GM10248 (cell line): ENCODE measurements at regions not wholly inside any gene's neighbourhood (a gene's known extent, or its start where the extent isn't known, plus 50 kb on each side); places are given as distances from the start of the nearest gene placed in this dataset.

Experiments
- CTCF ChIA-PET: fragments of 300-600 bp; sonication (Branson Sonifier 250); formaldehyde crosslinking; extraction: SDS; loops from one replicate; lab custom pipeline; 2021; ENCODE audit warnings: antibody characterized with exemption; lab: Yijun Ruan, JAX
- POLR2A ChIA-PET: fragments of 350-650 bp; sonication (Branson Sonifier 250); formaldehyde crosslinking; extraction: SDS; loops from one replicate; lab custom pipeline; 2020; ENCODE audit warnings: antibody characterized with exemption; lab: Yijun Ruan, JAX
- DNase-seq: peaks from one replicate; pipeline ENCODE4 v3.0.0; 2012; ENCODE audit errors: extremely low spot score
- CTCF ChIP-seq: IDR thresholded peaks from 2 replicates; pipeline ENCODE4 v1.5.1; 2012; ENCODE audit warnings: mild to moderate bottlenecking, low read depth; ENCODE audit errors: extremely low read depth, missing control alignments, control extremely low read depth

GRCh38 chr7:94061326-94061725 is 57.2 kb upstream of the BET1 start:
- no peak for DNase-seq
- TF ChIP-seq CTCF = no peak
- ChIA-PET POLR2A (no interaction called here), CTCF (interaction anchor here (1.2 to 2.1 kb wide), 3 partner anchors 10 to 26 kb away, joined by 5 to 7 read pairs (median 6); no protein-coding TSS in a partner anchor)

DNA sequence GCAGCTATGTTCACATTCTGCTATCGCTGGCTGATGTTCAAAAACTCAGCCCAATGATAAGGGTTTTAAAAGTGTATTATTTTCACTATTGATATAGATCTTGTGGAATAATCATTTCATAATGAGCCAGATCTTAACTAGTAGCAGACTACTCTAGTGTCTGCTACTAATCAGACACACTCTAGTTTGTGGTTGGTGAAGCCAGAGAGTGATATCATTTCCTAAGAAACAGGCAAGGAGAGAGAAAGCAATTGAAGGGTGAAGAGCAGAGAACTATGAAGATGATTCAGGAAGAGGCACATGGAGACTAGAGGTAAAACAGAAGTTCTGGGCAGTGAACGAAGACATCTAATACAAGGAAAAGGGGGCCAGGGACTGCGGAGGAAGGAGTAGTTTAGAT is 58.2 kb upstream of the BET1 start:
- POLR2A ChIA-PET = no interaction called here
- TF ChIP-seq CTCF = no peak
- DNase-seq = no peak
- CTCF ChIA-PET = interaction anchor here (1.2 to 2.1 kb wide), 2 partner anchors 11 to 25 kb away, joined by 5 to 6 read pairs; no protein-coding TSS in a partner anchor

- no peak for TF ChIP-seq CTCF
- POLR2A ChIA-PET = interaction anchor here (0.6 kb wide), 1 partner anchor 441 kb away, joined by 5 read pairs; no protein-coding TSS in a partner anchor
- CTCF ChIA-PET = interaction anchor here (0.7 to 1.3 kb wide), 2 partner anchors 23 to 163 kb away, joined by 3 to 6 read pairs; no protein-coding TSS in a partner anchor
- no peak for DNase-seq
These were observed 60.5 kb upstream of the BET1 start for GRCh38 chr7:94064541-94065191.

DNA sequence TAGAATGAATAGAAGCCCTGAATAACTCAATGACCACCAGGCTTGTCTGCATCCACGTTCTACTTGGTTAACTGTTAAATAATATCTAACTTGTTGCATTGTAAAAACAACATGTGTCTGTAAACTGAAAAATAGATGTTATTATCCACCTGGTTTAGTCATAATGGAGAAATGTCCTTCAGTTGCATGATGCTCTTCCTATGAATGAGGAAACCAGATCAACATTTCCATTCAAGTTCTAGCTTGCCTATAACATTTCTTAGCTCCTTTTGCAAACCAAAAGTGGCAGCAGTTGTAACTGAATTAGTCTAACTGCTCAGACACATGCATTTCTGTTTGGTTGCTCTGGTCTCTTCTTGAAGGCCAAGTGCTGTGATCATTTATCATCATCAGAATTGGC is 62.9 kb upstream of the BET1 start:
- ChIA-PET POLR2A (no interaction called here), CTCF (interaction anchor here (1.2 to 2.0 kb wide), 2 partner anchors 20 kb away, joined by 3 to 7 read pairs; no protein-coding TSS in a partner anchor)
- no peak for DNase-seq
- TF ChIP-seq CTCF = no peak

DNA sequence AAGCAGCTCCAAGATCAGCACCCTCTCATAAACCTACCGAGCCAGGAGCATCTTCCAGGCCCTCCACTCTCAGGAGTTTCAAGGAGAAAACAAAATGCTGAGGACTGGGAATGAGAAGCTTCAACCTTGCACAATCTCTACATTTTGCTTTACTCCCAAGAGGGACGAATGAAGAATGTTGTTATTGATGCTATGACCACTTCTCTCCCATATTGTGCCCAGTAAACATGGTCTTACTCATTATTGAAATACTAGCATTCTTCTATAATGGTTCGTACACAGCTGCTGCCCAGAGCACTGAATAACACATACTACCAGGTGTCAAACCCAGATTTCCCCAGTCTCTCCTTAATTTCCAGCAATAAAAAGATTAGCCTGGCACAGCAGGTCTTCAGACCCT is 63.4 kb upstream of the BET1 start:
- CTCF ChIA-PET = interaction anchor here (2.0 kb wide), 1 partner anchor 19 kb away, joined by 7 read pairs; no protein-coding TSS in a partner anchor
- POLR2A ChIA-PET = no interaction called here
- DNase-seq = no peak
- TF ChIP-seq CTCF = no peak

- ChIA-PET POLR2A (no interaction called here), CTCF (interaction anchor here (1.1 to 1.7 kb wide), 7 partner anchors 10 to 823 kb away, joined by 3 to 11 read pairs (median 3); no protein-coding TSS in a partner anchor)
- peak; percentile 29 for DNase-seq
- TF ChIP-seq CTCF = no peak
These were observed 65.1 kb upstream of the BET1 start for GRCh38 chr7:94069162-94069739.
